Endothelial cell of umbilical vein (primary cell): ENCODE measurements at regions not wholly inside any gene's neighbourhood (a gene's known extent, or its start where the extent isn't known, plus 50 kb on each side); places are given as distances from the start of the nearest gene placed in this dataset.

Experiments used
- BruUV-seq: library from RNA; stranded (reverse); fragments of 400-500 nt; replicated peaks from 2 replicates; lab custom pipeline; 2021; lab: Mats Ljungman, UMichigan
- CTCF ChIA-PET: fragments of 300-600, 350-600 bp; sonication (Branson Sonifier 250); formaldehyde crosslinking; loops from one replicate; lab custom pipeline; 2021; ENCODE audit warnings: antibody characterized with exemption, inconsistent platforms; lab: Charles Lee
- POLR2A ChIA-PET: fragments of 300-600, 350-600 bp; sonication (Branson Sonifier 250); formaldehyde crosslinking; loops from one replicate; lab custom pipeline; 2021; ENCODE audit warnings: antibody characterized with exemption, inconsistent platforms; lab: Charles Lee
- DNase-seq: peaks from one replicate; pipeline ENCODE4 v3.0.0-alpha.2; 2011; ENCODE audit warnings: low read depth, low spot score
- FAIRE-seq: peaks from 2 replicates; lab custom pipeline; 2011; peaks lifted over from hg19 to GRCh38; lab: Jason Lieb, UNC
- H2AFZ ChIP-seq: 2 replicates; pipeline ENCODE4 v1.6.0; 2012; ENCODE audit warnings: low read depth, low read length, control low read depth, inconsistent platforms
- H3K27ac ChIP-seq: 2 replicates; pipeline ENCODE4 v1.5.1; 2011; ENCODE audit warnings: low read depth, mild to moderate bottlenecking, control low read depth, low read length, moderate library complexity; ENCODE audit not compliant: insufficient read depth
- H3K27me3 ChIP-seq, 2 experiments: 2 replicates each; pipeline versions ENCODE4 v1.6.0 to v1.6.1; 2011; ENCODE audit warnings: low read length in 2 of 2, mixed read lengths in 1 of 2; ENCODE audit not compliant: control insufficient read depth in 2 of 2, insufficient read depth in 2 of 2
- H3K36me3 ChIP-seq, 2 experiments: 2 replicates in 1 of 2; 3 replicates in 1 of 2; pipeline ENCODE4 v1.5.1; 2011; ENCODE audit warnings: low read length in 2 of 2, mild to moderate bottlenecking in 1 of 2, moderate library complexity in 1 of 2; ENCODE audit not compliant: control insufficient read depth in 2 of 2, insufficient read depth in 2 of 2; ENCODE audit errors: extremely low read depth in 1 of 2
- H3K4me1 ChIP-seq: 3 replicates; pipeline ENCODE4 v1.5.1; 2011; ENCODE audit warnings: mild to moderate bottlenecking, low read length; ENCODE audit not compliant: control insufficient read depth, insufficient read depth; ENCODE audit errors: extremely low read depth
- H3K4me2 ChIP-seq: 2 replicates; pipeline ENCODE4 v1.6.1; 2011; ENCODE audit warnings: low read length, control low read depth, mixed read lengths; ENCODE audit not compliant: insufficient read depth
- H3K4me3 ChIP-seq, 3 experiments: fragments of 200-600 bp in 1 of 3; sonication (generic), shearing (Covaris generic) in 1 of 3; replicated peaks in 1 of 3; 2 replicates each; pipeline ENCODE4 v1.5.1; 2011 to 2016; ENCODE audit warnings: control low read depth in 3 of 3, low read length in 3 of 3, mild to moderate bottlenecking in 2 of 3, inconsistent platforms in 1 of 3, low read depth in 1 of 3, moderate library complexity in 1 of 3; ENCODE audit not compliant: insufficient read depth in 1 of 3
- H3K79me2 ChIP-seq: 2 replicates; pipeline ENCODE4 v1.6.0; 2012; ENCODE audit warnings: low read length, inconsistent platforms; ENCODE audit not compliant: control insufficient read depth, insufficient read depth
- H3K9ac ChIP-seq: replicated peaks from 2 replicates; pipeline ENCODE3; 2011; ENCODE audit warnings: low read length, control low read depth; ENCODE audit not compliant: insufficient read depth; ENCODE audit errors: extremely low read depth
- H3K9me1 ChIP-seq: replicated peaks from 3 replicates; pipeline ENCODE4 v1.6.0; 2011; ENCODE audit warnings: mild to moderate bottlenecking, low read length; ENCODE audit not compliant: control insufficient read depth, insufficient read depth; ENCODE audit errors: extremely low read depth
- H3K9me3 ChIP-seq: replicated peaks from 2 replicates; pipeline ENCODE4 v1.5.1; 2012; ENCODE audit warnings: low read length, inconsistent platforms; ENCODE audit not compliant: control insufficient read depth, insufficient read depth
- H4K20me1 ChIP-seq: replicated peaks from 2 replicates; pipeline ENCODE3; 2011; ENCODE audit warnings: mild to moderate bottlenecking, low read length; ENCODE audit not compliant: control insufficient read depth, insufficient read depth; ENCODE audit errors: extremely low read depth
- CTCF ChIP-seq, 2 donors: IDR thresholded peaks; 1 replicate in 1 of 2; 2 replicates in 1 of 2; pipeline ENCODE4 v1.5.1; 2011; ENCODE audit warnings: low read length in 2 of 2, mild to moderate bottlenecking in 2 of 2, moderate library complexity in 2 of 2, control low read depth in 1 of 2, inconsistent platforms in 1 of 2, low read depth in 1 of 2; ENCODE audit not compliant: insufficient read depth in 1 of 2; ENCODE audit errors: extremely low read depth in 1 of 2
- EZH2 ChIP-seq: IDR thresholded peaks from 2 replicates; pipeline ENCODE4 v1.6.1; 2012; ENCODE audit warnings: borderline replicate concordance, low read depth, mild to moderate bottlenecking, moderate library complexity, low read length, inconsistent platforms; ENCODE audit not compliant: severe bottlenecking
- FOS ChIP-seq: IDR thresholded peaks from 2 replicates; pipeline ENCODE4 v1.6.1; 2011; ENCODE audit warnings: mild to moderate bottlenecking, low read length, moderate library complexity, borderline replicate concordance; ENCODE audit not compliant: insufficient read depth
- GATA2 ChIP-seq: IDR thresholded peaks from 2 replicates; pipeline ENCODE4 v1.7.0; 2011; ENCODE audit warnings: low read depth, mild to moderate bottlenecking, moderate library complexity, mixed read lengths, low read length; ENCODE audit not compliant: insufficient read length, insufficient read depth
- JUN ChIP-seq: IDR thresholded peaks from 2 replicates; pipeline ENCODE4 v1.6.1; 2011; ENCODE audit warnings: borderline replicate concordance, low read depth; ENCODE audit not compliant: insufficient read length, insufficient read depth
- MAX ChIP-seq: IDR thresholded peaks from 2 replicates; pipeline ENCODE4 v1.6.1; 2011; ENCODE audit not compliant: insufficient read depth, insufficient read length
- MYC ChIP-seq: IDR thresholded peaks from one replicate; pipeline ENCODE4 v1.6.1; 2011; ENCODE audit warnings: mild to moderate bottlenecking, low read depth, low read length
- POLR2A ChIP-seq: IDR thresholded peaks from 2 replicates; pipeline ENCODE4 v1.6.1; 2012; ENCODE audit warnings: low read depth, mild to moderate bottlenecking, control low read depth, low read length
- POLR2AphosphoS5 ChIP-seq: IDR thresholded peaks from 2 replicates; pipeline ENCODE4 v1.6.1; 2012; ENCODE audit warnings: low read depth, mild to moderate bottlenecking, control low read depth, low read length, moderate library complexity; ENCODE audit not compliant: insufficient read depth
- dilution Hi-C: fragments of 300-500 bp; cut with MboI; formaldehyde crosslinking; loops from one replicate; pipeline ENCODE4 v1.15.0; 2019; ENCODE audit warnings: low sequenced_read_pairs; ENCODE audit not compliant: extremely low pct_ligation_motif_present
- intact Hi-C: fragments of 100-400 bp; cut with micrococcal nuclease; formaldehyde crosslinking; loops from one replicate; pipeline ENCODE4 v1.10.0; 2022

GRCh38 chr10:64733980-64734379 is 1212.8 kb downstream of the REEP3 start:
- Histone ChIP-seq H3K36me3 (no peaks in the 10 kb centered on the region), H4K20me1 (no peaks in the 10 kb centered on the region), H3K27ac (no peak overlapping the region), H3K9me3 (no peaks in the 10 kb centered on the region), H3K9me1 (no peaks in the 10 kb centered on the region), H3K9ac (no peak overlapping the region), H3K4me1 (no peaks in the 10 kb centered on the region), H3K4me2 (no peak overlapping the region), H2AFZ (no peak overlapping the region), H3K4me3 (no peak overlapping the region), H3K27me3 (no peaks in the 10 kb centered on the region), H3K79me2 (no peaks in the 10 kb centered on the region)
- TF ChIP-seq CTCF (IDR thresholded peaks at IDR 0.05; ENCODE audit: extremely low read depth in 1 of 2, insufficient read depth in 1 of 2, low read depth in 1 of 2, low read length in 2 of 2) (peak; percentile 41 to 54), MAX (no peak), MYC (no peak)
- BruUV-seq, result no TSS peak
- dilution Hi-C loops, result no loop called here
- CTCF ChIA-PET, result no interaction called here
- POLR2A ChIA-PET, result no interaction called here
- peak; percentile 48 for FAIRE-seq
- intact Hi-C loops, result loop anchor here (1.0 to 10.0 kb wide), 4 partner anchors 141 to 1446 kb away; no protein-coding TSS in a partner anchor
- peak; percentile 69 for DNase-seq

GRCh38 chr10:64738462-64738861 is 1217.3 kb downstream of the REEP3 start:
- BruUV-seq, result no TSS peak
- no peaks in the 10 kb centered on the region for H3K9me1 ChIP-seq
- ChIA-PET POLR2A (no interaction called here), CTCF (no interaction called here)
- H3K27ac ChIP-seq, result no peak overlapping the region
- no peaks in the 10 kb centered on the region for H3K36me3 ChIP-seq
- H3K9ac ChIP-seq, result no peak overlapping the region
- no peaks in the 10 kb centered on the region for H3K27me3 ChIP-seq
- no peaks in the 10 kb centered on the region for H3K79me2 ChIP-seq
- H3K9me3 ChIP-seq, result no peaks in the 10 kb centered on the region
- H3K4me3 ChIP-seq, result no peak overlapping the region
- no peaks in the 10 kb centered on the region for H3K4me1 ChIP-seq
- DNase-seq (no peak), FAIRE-seq (no peak)
- H2AFZ ChIP-seq, result no peak overlapping the region
- TF ChIP-seq GATA2 (no peak), POLR2AphosphoS5 (no peak), POLR2A (no peak), MAX (no peak), EZH2 (no peak), JUN (no peak), FOS (no peak), MYC (no peak), CTCF (IDR thresholded peaks at IDR 0.05; ENCODE audit: extremely low read depth in 1 of 2, insufficient read depth in 1 of 2, low read depth in 1 of 2, low read length in 2 of 2) (no peak)
- intact Hi-C loops (loop anchor here (10.0 kb wide), 1 partner anchor 136 kb away; no protein-coding TSS in a partner anchor), dilution Hi-C loops (no loop called here)
- H4K20me1 ChIP-seq, result no peaks in the 10 kb centered on the region
- H3K4me2 ChIP-seq, result no peak overlapping the region
